GM21526 (cell line): ENCODE measurements at regions not wholly inside any gene's neighbourhood (a gene's known extent, or its start where the extent isn't known, plus 50 kb on each side); places are given as distances from the start of the nearest gene placed in this dataset.
"Not testable (repeated sequence)": the region's sequence is repeated elsewhere in the genome, so short reads cannot be mapped to it uniquely, and the experiment has no call there.

Source experiments
- ATAC-seq: cut with Tn5 transposase; IDR thresholded peaks from one replicate; pipeline ENCODE4 v1.9.1; 2021; ENCODE audit warnings: moderate library complexity; ENCODE audit not compliant: unreplicated experiment, low FRiP score

GRCh38 chr1:177648731-177649265, 321.1 kb downstream of the SEC16B start:
- ATAC-seq, result no peak

GRCh38 chr1:177648138-177648537, 321.7 kb downstream of the SEC16B start:
- no peak for ATAC-seq

DNA sequence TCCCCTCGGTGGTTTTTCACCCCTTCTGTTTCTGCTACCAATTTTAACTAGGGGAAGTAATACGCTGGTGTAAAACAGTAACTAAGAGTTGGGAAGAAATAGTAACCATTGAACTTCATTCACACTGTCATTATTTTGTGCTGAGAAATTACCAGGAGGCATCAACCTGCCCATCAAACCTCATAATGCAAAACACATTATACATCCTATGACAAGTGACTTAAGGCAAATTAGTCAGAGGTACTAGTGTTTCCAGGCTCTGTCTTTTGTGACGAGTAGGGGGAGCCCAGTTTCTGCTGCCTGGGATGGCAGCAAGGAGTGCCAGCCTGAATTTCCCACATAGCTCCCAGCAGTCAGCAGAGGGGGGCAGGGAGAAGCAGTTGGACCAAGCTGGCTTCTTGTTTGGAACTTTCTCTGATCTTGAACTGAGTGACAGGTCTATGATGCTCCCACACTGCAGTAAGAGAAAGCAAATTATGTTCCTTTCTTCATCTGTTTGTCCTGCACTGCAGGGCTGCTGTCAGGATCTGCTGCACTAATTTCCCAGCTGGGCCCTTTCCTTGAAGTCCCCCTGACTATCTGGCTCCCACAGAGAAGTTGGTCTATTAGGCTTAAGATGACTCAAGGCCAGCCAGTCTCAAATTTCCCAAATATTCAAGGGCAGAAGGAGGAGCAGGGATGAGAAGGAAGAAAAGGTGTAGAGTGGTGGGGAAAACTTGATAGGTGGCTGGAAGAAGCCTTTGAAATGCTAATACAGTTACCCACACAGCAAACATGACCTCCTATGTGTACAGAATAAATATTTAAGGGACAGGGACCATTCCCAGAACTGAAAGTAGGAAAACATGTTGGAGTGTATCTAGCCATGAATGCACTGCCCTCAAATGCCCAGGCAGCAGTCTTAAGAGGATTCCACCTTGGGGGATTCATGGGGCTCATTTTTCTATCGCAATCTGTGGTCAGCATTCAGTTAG, 322.8 kb downstream of the SEC16B start:
- no peak for ATAC-seq

GRCh38 chr1:177645491-177646190, 324.2 kb downstream of the SEC16B start:
- ATAC-seq, result no peak

DNA sequence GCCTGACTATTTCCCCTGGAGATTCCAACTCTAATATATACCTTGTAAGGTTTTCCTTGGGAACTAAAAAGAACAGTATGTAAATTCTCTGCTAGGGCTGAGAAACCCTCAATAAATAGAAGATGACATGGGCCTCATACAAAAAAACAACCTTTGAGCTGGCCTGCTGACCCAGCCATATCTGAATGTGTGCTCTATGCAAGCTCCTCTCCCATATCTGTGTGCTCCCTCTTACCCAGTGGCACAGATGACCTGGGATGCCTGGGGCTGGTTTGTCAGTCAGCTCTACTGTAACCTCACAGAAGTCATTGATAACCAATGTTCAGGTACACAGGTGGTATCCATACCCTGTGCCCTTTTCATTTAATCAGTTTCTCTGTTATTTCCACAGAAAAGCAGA, 329.2 kb downstream of the SEC16B start:
- no peak for ATAC-seq

GRCh38 chr1:177634151-177634550, 335.7 kb downstream of the SEC16B start:
- not testable (repeated sequence) for ATAC-seq

GRCh38 chr1:177632923-177633615, 336.8 kb downstream of the SEC16B start:
- ATAC-seq, result no peak

DNA sequence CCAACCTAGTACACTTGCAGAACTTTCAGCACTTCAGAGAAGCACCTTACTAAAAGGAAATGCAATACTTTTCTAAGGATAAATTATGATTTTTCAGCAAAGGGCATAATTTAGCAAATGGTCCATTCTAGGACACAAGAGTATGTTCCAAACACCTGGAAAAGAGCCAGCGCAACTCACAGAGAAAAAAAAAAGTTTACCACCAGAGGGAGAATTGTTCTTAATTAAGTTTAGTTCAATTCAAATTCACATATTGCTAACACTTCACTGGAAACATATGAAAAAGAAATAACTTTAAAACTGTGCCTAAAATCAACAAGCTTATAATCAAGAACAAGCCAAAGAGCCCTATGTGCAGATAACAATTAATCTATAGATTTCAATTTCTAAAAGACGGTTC, 338.1 kb downstream of the SEC16B start:
- ATAC-seq, result no peak

- ATAC-seq, result no peak
Observed at GRCh38 chr1:177629526-177629925, 340.3 kb downstream of the SEC16B start.

- no peak for ATAC-seq
Observed at GRCh38 chr1:177627148-177627910, 342.5 kb downstream of the SEC16B start.

GRCh38 chr1:177620636-177621190, 349.1 kb downstream of the SEC16B start:
- no peak for ATAC-seq

DNA sequence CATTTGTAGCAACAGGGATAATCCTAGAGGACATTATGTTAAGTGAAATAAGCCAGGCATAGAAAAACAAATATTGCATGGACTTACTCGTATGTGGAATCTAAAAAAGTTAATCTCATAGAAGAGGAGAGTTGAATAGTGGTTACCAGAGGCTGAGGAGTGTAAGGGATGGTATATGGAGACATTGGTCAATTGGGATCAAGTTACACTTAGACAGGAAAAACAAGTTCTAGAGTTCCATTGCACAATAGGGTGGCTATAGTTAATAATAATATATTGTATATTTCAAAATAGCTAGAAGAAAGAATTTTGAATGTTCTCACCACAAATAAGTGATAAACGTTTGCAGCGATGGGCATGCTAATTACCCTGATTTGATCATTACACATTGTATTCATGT, 354.6 kb downstream of the SEC16B start:
- no peak for ATAC-seq

- ATAC-seq, result no peak
Observed at GRCh38 chr1:177611402-177611801, 358.5 kb downstream of the SEC16B start.

DNA sequence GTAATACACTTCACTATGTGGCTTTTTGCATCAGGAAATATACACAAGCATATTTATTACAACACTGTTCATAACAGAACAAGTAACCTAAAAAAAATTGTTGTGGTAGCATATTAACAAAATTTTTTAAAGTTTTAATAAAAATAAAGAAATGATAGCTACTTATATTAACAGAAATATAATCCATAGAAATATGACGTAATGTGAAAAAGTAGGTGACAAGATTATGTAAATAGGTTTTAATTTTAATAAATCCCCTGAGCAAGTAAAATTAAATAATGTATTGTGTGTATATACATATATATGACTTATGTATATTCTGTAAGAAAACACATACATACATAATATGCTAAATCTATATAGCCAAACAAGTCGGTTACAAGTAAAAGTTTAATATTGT, 359.9 kb downstream of the SEC16B start:
- no peak for ATAC-seq

DNA sequence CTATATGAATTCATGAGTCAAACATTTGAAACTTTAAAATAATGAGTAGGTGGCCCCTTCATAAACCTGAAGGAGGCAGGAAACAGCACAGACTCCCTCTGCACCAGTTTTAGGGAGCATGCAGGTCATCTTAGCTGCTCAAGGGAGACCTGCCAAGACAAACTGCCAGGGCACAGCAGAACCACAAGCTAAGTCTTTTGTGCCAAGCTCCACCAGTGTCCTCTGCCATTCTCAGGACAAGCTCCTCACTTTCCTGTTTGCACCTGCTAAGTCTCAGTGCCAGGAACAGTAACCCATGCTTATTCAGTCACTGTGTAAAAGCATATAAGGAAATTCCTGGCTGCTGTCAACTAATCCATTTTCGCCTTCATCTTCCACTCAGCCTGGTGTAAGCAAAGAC, 368.9 kb downstream of the SEC16B start:
- ATAC-seq, result no peak

GRCh38 chr1:177600321-177600720, 369.5 kb downstream of the SEC16B start:
- no peak for ATAC-seq

DNA sequence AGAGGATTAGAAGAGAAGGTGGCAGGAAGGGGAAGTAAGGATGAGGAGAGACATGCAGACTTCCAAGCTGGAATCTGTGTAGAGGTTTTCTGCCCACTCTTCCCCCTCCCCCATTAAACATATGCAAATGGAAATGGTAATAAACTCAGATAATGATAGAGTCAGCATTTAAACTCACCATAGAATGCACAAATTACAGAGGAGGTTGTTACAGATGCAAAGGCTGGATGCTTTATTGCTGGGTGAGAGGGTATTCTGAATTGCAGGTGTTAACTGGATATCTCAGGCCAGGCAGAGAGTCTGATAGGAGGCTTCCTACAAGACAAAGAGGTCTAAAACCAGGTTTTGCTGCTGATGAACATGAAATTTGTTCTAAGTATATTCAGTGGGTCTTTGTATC, 372.5 kb downstream of the SEC16B start:
- no peak for ATAC-seq

- no peak for ATAC-seq
Observed at GRCh38 chr1:177596485-177596884, 373.4 kb downstream of the SEC16B start.

GRCh38 chr1:177593105-177593504, 376.8 kb downstream of the SEC16B start:
- ATAC-seq, result no peak

GRCh38 chr1:177592624-177593023, 377.2 kb downstream of the SEC16B start:
- no peak for ATAC-seq
